ENCODE measurements at regions not wholly inside any gene's neighbourhood (a gene's known extent, or its start where the extent isn't known, plus 50 kb on each side); places are given as distances from the start of the nearest gene placed in this dataset.
A peak's percentile ranks its signal among the peaks of the same experiment; 100 is the strongest.

GRCh38 chr4:157763490-157763889 lies 409.3 kb downstream of the GASK1B start:
- Histone ChIP-seq H3K4me3 (no peak overlapping the region), H3K27ac (no peak overlapping the region), H3K9me3 (no peaks in the 10 kb centered on the region), H3K36me3 (no peaks in the 10 kb centered on the region), H3K27me3 (no peaks in the 10 kb centered on the region), H3K4me1 (no peaks in the 10 kb centered on the region)
- no peak for DNase-seq
- intact Hi-C loops (cut with DNase I; ENCODE audit: low total_unique reads): no loop called here
- TF ChIP-seq POLR2A (IDR thresholded peaks at IDR 0.05): no peak
- no peak for TF ChIP-seq CTCF (IDR thresholded peaks at IDR 0.05)

- Histone ChIP-seq H3K27me3 (no peaks in the 10 kb centered on the region), H3K4me1 (no peaks in the 10 kb centered on the region), H3K4me3 (no peak overlapping the region), H3K9me3 (no peaks in the 10 kb centered on the region), H3K36me3 (no peaks in the 10 kb centered on the region), H3K27ac (no peak overlapping the region)
- intact Hi-C loops (cut with DNase I; ENCODE audit: low total_unique reads): no loop called here
- DNase-seq: no peak
- TF ChIP-seq CTCF (IDR thresholded peaks at IDR 0.05) (no peak), POLR2A (IDR thresholded peaks at IDR 0.05) (no peak)
Measured at GRCh38 chr4:157754410-157754809, 418.4 kb downstream of the GASK1B start.

GRCh38 chr4:157751631-157752030 lies 421.2 kb downstream of the GASK1B start:
- no peak overlapping the region for H3K27ac ChIP-seq
- H3K9me3 ChIP-seq: no peaks in the 10 kb centered on the region
- no peaks in the 10 kb centered on the region for H3K27me3 ChIP-seq
- H3K4me1 ChIP-seq: no peaks in the 10 kb centered on the region
- intact Hi-C loops (cut with DNase I; ENCODE audit: low total_unique reads): no loop called here
- no peak overlapping the region for H3K4me3 ChIP-seq
- H3K36me3 ChIP-seq: no peaks in the 10 kb centered on the region
- no peak for DNase-seq
- TF ChIP-seq POLR2A (IDR thresholded peaks at IDR 0.05) (no peak), CTCF (IDR thresholded peaks at IDR 0.05) (no peak)

- Histone ChIP-seq H3K27me3 (no peaks in the 10 kb centered on the region), H3K4me1 (peaks cover 0 to 5% of the 10 kb centered on the region in 2 donors), H3K27ac (no peak overlapping the region), H3K4me3 (no peak overlapping the region), H3K36me3 (no peaks in the 10 kb centered on the region), H3K9me3 (no peaks in the 10 kb centered on the region)
- no peak for DNase-seq
- TF ChIP-seq POLR2A (IDR thresholded peaks at IDR 0.05) (no peak), CTCF (IDR thresholded peaks at IDR 0.05) (no peak)
- intact Hi-C loops (cut with DNase I; ENCODE audit: low total_unique reads): no loop called here
Measured at GRCh38 chr4:157741642-157742041, 431.2 kb downstream of the GASK1B start.

- intact Hi-C loops (cut with DNase I; ENCODE audit: low total_unique reads): no loop called here
- TF ChIP-seq POLR2A (IDR thresholded peaks at IDR 0.05) (no peak), CTCF (IDR thresholded peaks at IDR 0.05) (no peak)
- no peaks in the 10 kb centered on the region for H3K36me3 ChIP-seq
- H3K4me3 ChIP-seq: no peak overlapping the region
- DNase-seq: peak in 1 of 2 donors; percentile 22
- H3K9me3 ChIP-seq: no peaks in the 10 kb centered on the region
- peaks cover 0 to 5% of the 10 kb centered on the region in 2 donors for H3K4me1 ChIP-seq
- H3K27me3 ChIP-seq: no peaks in the 10 kb centered on the region
- H3K27ac ChIP-seq: no peak overlapping the region
Measured at GRCh38 chr4:157739242-157739641, 433.6 kb downstream of the GASK1B start.

Measured in uterus (tissue), 3 donors.